Glomerular visceral epithelial cell (primary cell): ENCODE measurements at regions not wholly inside any gene's neighbourhood (a gene's known extent, or its start where the extent isn't known, plus 50 kb on each side); places are given as distances from the start of the nearest gene placed in this dataset.
"Not testable (repeated sequence)": the region's sequence is repeated elsewhere in the genome, so short reads cannot be mapped to it uniquely, and the experiment has no call there.

Experiments
- DNase-seq: peaks from one replicate; pipeline ENCODE4 v3.0.0-alpha.2; 2016; ENCODE audit errors: extremely low spot score

DNA sequence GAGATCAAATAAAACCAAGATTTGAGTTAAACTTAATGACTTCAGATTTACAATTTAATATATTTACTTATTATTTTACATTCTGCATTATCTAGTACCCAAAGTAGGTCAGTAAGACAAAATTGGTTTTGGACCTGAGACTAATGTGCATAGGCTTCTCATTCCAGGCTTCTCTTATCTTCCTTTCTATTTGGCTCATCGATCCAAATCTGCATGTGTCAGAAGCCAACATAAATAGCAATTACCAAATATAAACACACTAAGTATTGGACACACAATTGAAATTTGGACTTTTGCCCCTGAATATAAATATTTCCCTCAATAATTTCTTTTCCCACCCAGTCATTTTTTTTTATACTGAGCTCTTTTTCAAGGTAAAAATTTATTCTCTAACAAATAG is 290.6 kb upstream of the ARHGEF26 start:
- DNase-seq = no peak

DNA sequence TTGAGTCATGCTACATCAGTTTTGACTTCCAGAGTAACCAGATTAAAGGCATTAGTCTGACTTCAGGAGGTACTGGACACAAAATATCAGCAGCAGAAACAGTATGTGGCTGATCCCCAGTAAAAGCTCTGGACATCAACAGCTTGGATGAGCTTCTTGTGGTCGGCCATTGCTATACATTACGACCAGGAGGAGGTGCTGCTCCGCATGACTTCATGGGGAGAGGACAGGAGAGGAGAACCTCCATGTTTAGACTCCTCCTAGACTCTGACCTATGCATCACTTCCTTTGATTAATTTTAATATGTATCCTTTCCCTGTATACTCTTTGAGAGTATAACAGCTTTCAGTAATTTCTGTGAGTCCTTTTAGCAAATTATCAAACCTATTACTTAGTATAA is 285.6 kb upstream of the ARHGEF26 start:
- DNase-seq = no peak

DNA sequence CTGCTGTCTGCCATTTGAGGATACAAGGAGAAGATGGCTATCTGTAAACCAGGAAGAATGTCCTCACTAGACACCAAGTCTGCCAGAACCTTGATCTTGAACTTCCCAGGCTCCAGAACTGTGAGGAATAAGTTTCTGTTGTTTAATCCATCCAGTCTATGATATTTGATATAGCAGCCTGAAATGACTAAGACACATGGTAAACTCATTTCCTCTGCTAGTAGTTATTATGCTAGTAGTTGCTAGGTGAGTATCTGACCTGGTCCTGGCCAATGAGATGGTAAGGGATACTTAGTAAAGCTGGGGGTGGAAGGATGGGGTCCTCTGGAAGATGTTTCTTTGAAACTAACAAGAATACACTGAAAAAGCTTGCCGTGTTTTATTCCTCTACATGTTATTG is 280.7 kb upstream of the ARHGEF26 start:
- DNase-seq = no peak

DNA sequence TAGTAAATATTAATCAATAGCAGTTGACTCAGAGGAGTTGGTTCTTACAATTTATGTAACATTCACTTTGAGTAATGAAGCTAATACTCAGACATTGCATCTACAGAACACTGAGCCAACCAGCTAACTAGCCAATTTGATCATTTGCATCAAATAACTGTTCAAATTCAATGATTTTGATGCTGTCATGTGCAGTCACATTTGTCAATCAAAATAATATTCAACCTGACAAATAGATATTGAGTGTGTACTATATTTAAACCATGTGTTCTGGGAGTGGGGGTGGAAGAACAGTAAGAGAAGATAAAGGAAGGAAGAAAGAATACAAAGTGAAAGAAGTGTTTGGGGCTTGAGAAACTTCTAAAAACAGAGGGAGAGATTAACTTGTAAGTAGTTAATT is 277.2 kb upstream of the ARHGEF26 start:
- DNase-seq = no peak

DNA sequence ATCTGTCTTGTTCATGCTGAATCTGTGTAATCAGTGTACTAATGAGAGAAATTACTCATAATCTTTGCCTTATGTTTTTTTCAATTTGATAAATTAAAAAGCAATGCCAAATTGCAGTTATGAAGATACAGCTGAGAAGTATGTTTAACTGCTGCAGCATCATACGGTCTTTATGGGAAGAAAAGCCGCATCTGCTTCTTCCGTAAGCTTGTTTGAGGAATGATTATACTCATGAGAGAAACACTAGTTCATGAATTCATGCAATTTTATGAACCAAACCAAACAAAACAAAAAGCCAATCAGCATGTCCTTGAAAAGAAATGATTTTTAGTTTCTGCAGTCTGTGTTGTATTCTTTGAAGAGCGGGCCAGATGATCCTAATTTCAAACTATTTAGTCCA is 275.9 kb upstream of the ARHGEF26 start:
- no peak for DNase-seq

DNA sequence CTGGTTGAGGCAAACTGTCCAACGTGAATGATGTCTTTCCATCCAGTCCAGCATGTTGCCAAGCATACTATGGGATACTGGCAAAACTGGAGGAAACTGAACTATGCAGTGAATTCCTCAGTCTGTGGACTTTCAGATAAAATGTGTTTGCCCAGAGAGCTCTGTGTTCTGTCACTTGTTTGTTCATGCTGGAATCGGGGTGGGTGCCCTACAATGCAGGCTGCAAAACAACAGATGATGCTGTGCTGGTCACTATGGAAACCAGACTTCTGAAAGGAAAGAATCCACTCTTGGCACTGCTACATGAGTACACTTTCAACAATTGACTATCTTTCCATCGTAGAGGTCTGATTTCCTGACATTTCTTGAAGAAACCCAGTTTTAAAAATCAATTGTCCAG is 272.5 kb upstream of the ARHGEF26 start:
- DNase-seq = no peak

DNA sequence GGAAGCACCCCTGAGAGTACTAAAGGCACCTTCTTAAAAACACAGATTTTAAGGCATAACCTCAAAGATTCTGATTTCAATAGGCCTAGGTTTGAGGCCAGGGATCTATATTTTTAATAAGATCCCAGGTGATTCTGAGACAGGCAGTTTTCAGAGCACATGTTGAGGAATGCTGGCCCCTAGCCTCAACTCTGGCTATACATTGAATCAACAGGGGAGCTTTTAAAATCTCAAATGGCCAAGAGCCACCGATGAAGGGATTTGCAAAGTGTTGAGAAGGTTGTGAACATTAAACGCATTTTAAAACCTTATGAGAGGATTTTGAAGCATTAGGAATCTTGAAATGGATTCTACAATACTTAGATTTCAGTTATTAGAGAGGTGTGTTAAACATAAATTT is 268.8 kb upstream of the ARHGEF26 start:
- DNase-seq = no peak

DNA sequence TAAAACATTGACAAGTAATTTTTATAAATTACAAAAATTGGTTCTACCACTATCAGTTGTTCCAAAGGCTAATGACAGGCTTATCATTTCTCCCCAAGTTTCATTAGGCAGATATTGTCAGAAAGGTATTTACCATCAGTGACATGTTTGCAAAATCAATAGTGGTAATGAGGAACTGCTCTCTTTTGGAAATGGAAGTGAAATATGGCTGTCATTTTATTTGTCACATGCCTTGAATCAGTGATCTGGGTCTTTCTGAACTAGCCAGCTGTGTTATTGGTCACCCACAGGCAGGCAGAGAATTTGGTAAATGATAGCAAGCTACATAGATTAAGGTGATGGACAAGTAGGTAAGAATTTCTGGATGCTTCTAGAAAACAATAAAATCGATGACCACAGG is 268.0 kb upstream of the ARHGEF26 start:
- no peak for DNase-seq

DNA sequence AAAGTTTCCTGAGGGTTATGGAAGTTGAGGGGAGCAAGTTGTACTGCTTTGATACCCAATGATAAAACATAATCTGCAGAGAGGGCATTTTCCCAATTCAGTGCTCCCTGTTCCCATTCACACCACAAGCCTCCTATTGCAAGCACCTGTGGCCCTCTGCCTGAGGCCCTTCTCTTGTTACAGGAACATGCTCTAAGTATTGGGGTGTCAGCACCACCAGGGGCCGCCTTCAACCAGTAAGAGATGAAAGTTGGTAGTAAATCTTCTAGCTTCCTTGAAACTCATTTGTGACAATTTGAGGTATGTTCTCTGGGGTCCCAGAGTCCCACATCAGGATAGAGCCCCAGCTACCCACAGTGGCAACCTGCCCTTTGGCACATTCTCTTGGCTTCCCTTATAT is 265.4 kb upstream of the ARHGEF26 start:
- DNase-seq = no peak

DNA sequence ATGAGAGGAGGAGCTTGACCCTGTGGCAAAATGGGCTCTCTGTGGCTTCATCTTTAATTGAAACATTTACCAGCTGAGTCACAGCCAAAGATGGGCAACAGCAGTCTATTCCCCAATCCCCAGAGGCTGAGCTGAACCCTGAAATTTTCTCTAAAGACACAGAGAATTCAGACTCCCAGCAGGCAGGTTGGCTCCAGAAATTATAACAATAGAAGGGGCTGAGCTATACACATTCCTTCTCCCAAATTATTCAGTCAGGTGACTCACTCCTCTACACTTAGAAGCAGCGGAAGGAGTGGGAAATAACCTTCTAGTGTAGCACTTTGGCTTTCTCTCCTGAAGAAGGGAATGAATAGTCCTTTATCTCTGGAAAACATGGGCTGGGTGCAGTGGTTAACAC is 264.3 kb upstream of the ARHGEF26 start:
- peak; percentile 2 for DNase-seq

DNA sequence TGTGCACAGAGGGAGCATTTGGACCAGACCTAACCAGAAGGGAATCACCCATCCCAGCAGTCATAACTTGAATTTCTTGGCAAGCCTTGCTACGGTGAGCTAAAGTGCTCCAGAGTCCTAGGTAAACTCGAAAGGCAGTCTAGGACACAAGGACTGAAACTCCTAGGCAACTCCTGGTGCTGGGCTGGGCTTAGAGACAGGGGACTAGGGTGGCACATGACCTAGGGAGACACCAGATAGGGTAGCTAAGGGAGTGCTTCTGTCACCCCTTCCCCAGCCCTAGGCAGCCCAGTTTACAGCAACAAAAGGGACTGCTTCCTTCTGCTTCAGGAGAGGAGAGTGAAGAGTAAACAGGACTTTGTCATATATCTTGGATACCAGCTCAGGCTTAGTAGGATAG is 256.4 kb upstream of the ARHGEF26 start:
- no peak for DNase-seq

DNA sequence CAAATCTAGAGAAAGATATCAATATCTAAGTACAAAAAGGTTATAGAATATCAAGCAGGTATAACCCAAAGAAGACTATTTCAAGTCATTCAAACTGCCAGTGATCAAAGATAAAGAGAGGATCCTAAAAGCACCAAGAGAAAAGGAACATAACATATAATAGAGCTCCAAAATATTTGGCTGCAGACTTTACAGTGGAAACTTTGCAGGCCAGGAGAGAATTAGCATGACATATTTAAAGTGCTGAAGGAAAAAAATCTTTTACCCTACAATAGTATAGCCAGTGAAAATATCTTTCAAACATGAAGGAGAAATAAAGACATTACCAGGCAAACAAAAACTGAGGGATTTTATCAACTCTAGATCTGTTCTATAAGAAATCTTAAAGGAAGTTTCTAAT is 254.3 kb upstream of the ARHGEF26 start:
- no peak for DNase-seq

DNA sequence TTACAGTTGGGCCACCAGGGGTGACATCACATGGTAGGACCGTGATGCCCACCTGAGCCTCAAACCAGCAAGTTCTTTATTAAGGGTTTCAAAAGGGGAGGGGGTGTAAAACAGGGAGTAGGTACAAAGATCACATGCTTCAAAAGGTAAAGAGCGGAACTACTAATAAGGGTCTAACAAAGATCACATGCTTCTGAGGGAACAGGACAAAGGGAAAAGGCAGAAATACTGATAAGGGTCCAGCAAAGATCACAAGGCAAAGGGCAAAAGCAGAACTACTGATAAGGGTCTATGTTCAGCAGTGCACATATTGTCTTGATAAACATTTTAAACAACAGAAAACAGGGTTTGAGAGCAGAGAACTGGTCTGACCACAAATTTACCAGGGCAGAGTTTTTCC is 246.8 kb upstream of the ARHGEF26 start:
- not testable (repeated sequence) for DNase-seq

DNA sequence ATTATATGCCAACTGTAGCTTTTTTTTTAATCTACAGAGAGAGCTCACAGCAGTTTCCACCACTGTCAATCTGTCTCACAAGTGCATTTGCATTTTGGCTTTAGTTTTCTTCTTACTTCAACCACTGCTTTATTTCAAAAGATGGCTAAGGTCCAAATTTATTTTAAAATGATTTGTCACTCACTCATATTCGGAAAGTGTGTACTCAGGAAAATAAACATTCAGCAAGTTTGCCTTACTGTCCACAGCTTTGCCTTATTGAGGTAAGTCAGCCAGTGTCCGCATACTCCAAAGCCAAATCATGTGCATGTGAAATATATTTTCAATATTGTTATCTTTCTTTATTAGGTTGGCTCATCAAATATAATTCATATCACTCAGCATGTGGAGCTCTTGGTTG is 240.7 kb upstream of the ARHGEF26 start:
- no peak for DNase-seq

DNA sequence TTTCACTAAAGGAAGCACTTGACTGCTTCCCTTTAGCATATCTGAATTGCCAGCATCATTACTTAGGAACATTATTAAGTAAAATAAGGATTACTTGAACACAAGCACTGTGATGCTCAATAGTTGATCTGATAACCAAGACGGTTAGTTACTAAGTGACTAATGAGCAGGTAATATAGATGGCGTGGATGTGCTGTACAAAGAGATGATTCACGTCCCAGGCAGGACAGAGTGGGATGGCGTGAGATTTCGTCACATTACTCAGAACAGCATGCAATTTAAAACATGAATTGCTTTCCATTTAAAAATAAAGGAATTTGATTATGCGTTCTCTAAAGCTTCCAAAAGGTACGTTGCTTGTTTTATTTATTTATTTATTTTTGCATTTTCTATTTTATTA is 240.0 kb upstream of the ARHGEF26 start:
- peak; percentile 17 for DNase-seq

DNA sequence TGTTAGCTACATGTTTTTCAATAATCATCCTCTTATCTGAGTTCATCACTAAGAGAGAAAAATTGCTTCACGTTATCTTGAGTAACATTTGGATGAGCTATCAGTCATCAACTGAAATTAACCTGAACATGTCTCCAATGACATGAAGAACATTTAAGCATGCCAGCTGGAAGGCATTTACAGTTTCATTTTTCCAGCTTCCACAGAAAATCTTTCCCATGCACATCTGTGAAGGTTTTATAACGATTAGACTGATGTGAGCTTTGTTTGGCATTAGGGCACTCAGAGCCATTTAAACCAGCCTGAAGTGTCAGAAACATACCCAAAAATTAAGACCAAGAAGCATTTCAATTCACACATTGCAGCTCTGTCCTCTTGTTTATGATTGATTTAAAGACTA is 235.8 kb upstream of the ARHGEF26 start:
- DNase-seq = no peak

DNA sequence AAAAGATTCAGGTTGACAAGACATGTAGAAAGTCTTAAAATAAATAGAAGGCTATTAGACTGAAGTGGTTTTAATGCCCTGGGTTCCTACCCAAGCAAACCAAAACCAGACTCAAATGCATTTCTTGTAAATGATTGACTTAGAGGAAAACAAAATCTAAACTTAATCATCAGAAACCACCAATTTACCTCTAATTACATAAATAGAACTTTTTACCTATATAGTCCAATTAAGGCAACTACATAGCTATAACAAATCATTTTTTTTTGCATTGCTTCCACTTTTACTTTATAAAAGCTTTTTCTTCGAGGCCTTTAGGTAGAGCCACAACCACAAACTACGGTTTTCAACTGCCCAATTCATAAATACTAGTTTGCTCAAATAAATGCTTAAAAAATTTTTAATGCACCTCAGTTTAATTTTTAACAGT is 231.3 kb upstream of the ARHGEF26 start:
- DNase-seq = no peak

DNA sequence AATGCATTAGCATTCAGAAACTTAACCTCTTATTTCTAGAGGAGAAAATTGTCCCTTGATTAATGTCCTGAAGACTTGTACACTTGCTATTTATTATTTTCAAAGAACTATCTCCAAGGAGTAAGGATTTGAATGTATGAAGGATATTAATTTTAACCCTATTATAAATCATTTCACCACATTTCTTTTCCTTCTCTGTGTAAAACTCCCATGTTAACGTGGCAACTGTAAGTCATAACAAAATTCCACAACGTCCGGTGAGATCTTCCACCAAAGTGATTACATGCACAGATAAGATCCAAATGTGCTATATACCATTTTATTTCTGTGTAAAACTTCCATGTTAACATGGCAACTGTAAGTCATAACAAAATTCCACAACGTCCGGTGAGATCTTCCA is 229.1 kb upstream of the ARHGEF26 start:
- DNase-seq = no peak

DNA sequence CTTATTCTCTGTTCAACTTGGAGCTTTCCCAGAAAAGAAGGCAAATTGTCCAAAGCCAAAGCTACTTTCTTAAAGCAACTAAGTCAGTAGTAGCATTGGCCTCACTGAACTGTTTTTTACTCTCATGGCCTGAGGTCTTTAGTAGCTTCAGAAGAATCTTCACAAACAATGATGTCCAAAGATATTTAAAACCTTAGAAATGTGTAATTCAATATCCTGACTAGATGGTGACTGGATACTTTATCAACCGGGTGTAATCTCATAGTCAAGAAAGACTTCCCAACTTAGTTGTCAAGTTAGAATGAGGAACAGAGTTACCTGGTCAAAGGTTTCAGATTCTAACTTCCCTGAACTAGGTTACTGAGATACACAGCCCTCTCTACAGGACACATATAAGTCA is 226.3 kb upstream of the ARHGEF26 start:
- DNase-seq = no peak

DNA sequence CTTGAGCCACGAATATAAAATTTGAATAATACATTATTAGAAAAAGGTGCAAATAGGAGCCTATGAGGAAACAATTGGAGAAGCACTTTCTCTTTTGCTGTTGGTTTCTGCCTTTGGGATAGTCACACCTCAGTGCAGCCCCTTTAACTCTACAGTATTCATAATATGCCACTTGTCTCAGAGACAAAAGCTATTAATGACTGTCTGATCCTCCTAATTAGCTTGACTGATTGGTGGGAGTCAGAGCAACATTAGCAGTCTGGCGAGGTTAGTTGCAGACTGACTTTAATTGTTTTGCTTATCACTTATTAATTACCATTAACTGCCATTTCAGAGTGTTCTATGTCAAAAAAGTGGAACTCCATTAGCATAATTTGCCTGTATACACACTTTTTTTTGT is 225.0 kb upstream of the ARHGEF26 start:
- no peak for DNase-seq

DNA sequence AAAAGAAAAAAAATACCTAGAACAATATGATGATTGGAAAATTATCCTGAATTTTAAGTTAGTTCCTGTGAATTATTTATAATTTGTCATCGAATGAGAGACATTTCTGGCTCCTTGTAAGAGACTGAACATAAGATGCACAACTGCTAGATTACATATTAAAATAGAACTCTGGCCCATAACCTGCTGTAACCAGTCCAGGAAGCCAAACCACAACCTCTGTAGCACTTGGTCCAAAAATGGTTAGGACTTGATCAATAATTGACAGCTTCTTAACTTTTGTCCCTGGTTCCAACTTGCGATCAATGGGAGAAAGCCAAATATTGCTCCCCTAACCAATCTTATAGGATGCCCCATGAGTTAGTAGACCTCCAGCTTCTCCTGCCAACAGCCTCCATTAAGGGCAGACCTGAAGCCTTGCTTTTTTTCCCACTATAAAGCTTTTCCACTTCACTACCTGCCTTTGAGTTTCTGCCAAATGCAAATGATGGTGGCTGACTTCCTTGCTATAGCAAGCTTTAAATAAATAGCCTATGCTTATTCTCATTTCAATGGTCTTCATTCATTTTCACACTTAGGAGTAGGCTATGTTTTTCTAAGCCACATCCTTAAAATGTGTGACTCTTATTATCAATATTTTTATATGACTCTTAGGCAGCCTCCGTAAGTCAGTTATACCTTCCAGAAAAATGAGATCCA is 224.0 kb upstream of the ARHGEF26 start:
- DNase-seq = peak; percentile 32

DNA sequence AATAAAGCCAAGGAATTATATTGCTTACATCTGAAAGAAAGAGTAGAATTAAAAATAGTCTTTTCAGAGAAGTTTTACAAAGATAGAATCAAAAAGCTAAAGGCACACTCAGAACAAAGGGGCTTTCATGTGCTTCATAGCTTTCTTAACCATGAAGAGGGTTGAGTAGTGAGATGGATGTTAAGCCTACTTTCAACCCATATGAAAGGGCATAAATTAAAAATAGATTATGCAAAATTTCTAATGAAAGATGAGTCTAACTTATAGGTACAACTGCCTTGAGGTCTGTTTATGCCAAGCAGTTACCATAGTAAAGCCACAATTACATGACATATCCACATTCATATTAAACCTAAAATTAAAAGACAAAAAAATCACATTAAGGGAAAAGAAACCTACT is 223.3 kb upstream of the ARHGEF26 start:
- no peak for DNase-seq

DNA sequence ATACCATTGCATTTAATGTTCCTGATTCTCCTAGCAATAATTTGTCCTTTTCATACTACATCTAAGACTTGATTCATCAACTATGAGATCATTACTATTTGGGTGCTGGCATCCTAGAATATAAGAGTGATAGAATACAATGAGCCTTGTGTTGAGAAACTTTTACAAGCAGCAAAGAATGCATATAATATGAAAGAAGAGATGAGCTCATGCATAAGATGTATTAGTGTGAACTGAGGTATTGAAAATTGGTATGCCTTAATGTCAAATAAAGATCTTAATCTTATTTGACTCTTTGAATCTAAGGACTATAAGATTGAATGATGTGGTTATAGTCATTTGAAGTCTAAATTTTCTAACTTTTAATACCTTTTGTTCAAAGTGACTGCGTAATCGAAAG is 220.0 kb upstream of the ARHGEF26 start:
- DNase-seq = no peak

DNA sequence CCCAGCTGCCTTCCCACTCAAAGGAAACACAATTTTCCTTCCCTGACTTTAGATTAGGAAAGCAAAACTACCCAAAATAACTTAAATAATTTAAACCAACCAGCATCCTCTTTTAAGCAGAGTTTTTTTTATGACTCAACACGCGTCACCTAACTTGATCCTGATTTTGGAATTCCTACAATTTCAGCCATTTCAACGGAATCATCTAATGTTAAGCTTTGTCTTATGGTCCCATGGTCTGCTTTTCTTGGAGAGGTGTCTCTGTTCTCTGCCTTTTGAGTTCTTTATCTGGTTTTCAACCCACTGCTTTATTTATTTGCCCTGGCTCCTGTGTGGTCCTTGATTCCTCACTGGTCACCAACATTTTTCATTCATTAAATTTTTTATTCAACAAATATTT is 219.2 kb upstream of the ARHGEF26 start:
- no peak for DNase-seq
